GM20000 (cell line): ENCODE measurements at regions not wholly inside any gene's neighbourhood (a gene's known extent, or its start where the extent isn't known, plus 50 kb on each side); places are given as distances from the start of the nearest gene placed in this dataset.
A peak's percentile ranks its signal among the peaks of the same experiment; 100 is the strongest.

Experiments
- DNase-seq: peaks from one replicate; pipeline ENCODE4 v3.0.0; 2012; ENCODE audit warnings: low spot score
- TF ChIP-seq, protein P1 (sequence below): IDR thresholded peaks from 2 replicates; pipeline ENCODE4 v1.5.1; 2012; ENCODE audit warnings: mild to moderate bottlenecking, control low read depth; ENCODE audit errors: extremely low read depth, missing control alignments

GRCh38 chr5:89095341-89095740 is 212.4 kb upstream of the MEF2C start:
- DNase-seq, result no peak
- TF ChIP-seq, protein P1, sequence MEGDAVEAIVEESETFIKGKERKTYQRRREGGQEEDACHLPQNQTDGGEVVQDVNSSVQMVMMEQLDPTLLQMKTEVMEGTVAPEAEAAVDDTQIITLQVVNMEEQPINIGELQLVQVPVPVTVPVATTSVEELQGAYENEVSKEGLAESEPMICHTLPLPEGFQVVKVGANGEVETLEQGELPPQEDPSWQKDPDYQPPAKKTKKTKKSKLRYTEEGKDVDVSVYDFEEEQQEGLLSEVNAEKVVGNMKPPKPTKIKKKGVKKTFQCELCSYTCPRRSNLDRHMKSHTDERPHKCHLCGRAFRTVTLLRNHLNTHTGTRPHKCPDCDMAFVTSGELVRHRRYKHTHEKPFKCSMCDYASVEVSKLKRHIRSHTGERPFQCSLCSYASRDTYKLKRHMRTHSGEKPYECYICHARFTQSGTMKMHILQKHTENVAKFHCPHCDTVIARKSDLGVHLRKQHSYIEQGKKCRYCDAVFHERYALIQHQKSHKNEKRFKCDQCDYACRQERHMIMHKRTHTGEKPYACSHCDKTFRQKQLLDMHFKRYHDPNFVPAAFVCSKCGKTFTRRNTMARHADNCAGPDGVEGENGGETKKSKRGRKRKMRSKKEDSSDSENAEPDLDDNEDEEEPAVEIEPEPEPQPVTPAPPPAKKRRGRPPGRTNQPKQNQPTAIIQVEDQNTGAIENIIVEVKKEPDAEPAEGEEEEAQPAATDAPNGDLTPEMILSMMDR, result no peak

GRCh38 chr5:89090037-89090436 is 207.1 kb upstream of the MEF2C start:
- TF ChIP-seq, protein P1, result no peak
- DNase-seq, result no peak

GRCh38 chr5:89087551-89088318 is 204.8 kb upstream of the MEF2C start:
- TF ChIP-seq, protein P1, result no peak
- no peak for DNase-seq

- DNase-seq, result peak; percentile 7
- TF ChIP-seq, protein P1, result no peak
Observed at GRCh38 chr5:89087128-89087527, 204.1 kb upstream of the MEF2C start.

GRCh38 chr5:89086390-89087086 is 203.6 kb upstream of the MEF2C start:
- TF ChIP-seq, protein P1, result no peak
- no peak for DNase-seq

GRCh38 chr5:89083791-89084190 is 200.8 kb upstream of the MEF2C start:
- no peak for DNase-seq
- TF ChIP-seq, protein P1, result no peak

DNA sequence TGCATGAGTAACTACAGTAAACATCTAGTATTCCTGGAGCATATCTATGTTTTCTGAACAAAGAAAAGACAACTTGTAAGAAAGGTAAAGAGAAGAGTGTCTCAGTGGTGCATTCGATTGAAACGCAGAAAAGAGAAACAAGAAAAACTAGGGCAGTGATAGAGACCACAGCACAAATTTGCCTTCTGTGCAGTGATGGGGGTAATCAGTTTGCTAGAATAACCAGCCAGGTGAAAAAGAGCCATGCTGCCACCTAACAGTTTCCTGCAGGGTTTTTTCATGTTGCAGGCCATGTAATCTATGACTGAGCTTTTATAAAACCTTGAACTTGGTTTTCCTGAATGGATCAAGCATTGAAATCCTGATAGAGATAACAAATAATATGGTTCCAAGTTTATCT is 198.4 kb upstream of the MEF2C start:
- DNase-seq, result no peak
- TF ChIP-seq, protein P1, result no peak
